ENCODE measurements at regions not wholly inside any gene's neighbourhood (a gene's known extent, or its start where the extent isn't known, plus 50 kb on each side); places are given as distances from the start of the nearest gene placed in this dataset.

- H3K27me3 ChIP-seq (replicated peaks in 1 of 4; ENCODE audit: control insufficient read depth in 3 of 4, extremely low read depth in 1 of 4, insufficient read depth in 3 of 4, low read length in 3 of 4) = no peaks in the 10 kb centered on the region; a peak in 2 of 7 replicates
- POLR2A ChIA-PET (ENCODE audit: partially characterized antibody) = no interaction called here
- WGBS, 2 experiments (ENCODE audit: extremely low coverage in 1 of 2, insufficient coverage in 1 of 2, insufficient read length in 1 of 2, insufficient replicate concordance in 2 of 2, low coverage in 1 of 2, low lambda C conversion rate in 2 of 2, missing lambda C conversion rate in 1 of 2) = 90% methylated on average over 12 of the region's 14 CpGs; no CpG with 5 or more reads in 1 of the 2 experiments
- no peak for TF ChIP-seq BACH1 (IDR thresholded peaks at IDR 0.05; ENCODE audit: low read length)
Measured at GRCh38 chr5:2205185-2205585, 322.5 kb upstream of the IRX4 start.

More at GRCh38 chr5:2205185-2205585, 322.5 kb upstream of the IRX4 start:
- no peak overlapping the region for H3K14ac ChIP-seq (ENCODE audit: insufficient read length)
- H3K36me3 ChIP-seq (ENCODE audit: control insufficient read depth in 2 of 4, insufficient read depth in 4 of 4, low read length in 3 of 4) = no peaks in the 10 kb centered on the region
- H3K4ac ChIP-seq (replicated peaks; ENCODE audit: insufficient read length, low read depth, low read length) = no peak overlapping the region
- H3K4me1 ChIP-seq (replicated peaks in 1 of 4; ENCODE audit: control insufficient read depth in 3 of 4, insufficient read depth in 4 of 4, low read length in 3 of 4) = peaks cover 0 to 6% (median 4%) of the 10 kb centered on the region in 4 experiments; a peak in 4 of 7 replicates
- H4K8ac ChIP-seq (ENCODE audit: extremely low read depth, insufficient read depth, low read length) = peak overlapping the region; percentile 75
- H2BK5ac ChIP-seq (ENCODE audit: low read depth, low read length) = no peak overlapping the region
- no peak overlapping the region for H3K9ac ChIP-seq (replicated peaks in 1 of 4; ENCODE audit: extremely low read depth in 1 of 4, low read depth in 3 of 4, low read length in 3 of 4)
- H2BK12ac ChIP-seq (ENCODE audit: low read depth, low read length) = no peak overlapping the region
- no peaks in the 10 kb centered on the region for H3K79me2 ChIP-seq (ENCODE audit: control insufficient read depth in 1 of 2, insufficient read depth in 2 of 2, low read length in 2 of 2)
- H2BK120ac ChIP-seq (replicated peaks; ENCODE audit: low read depth, low read length) = no peak overlapping the region
- H2BK15ac ChIP-seq (ENCODE audit: low read length) = no peak overlapping the region
- H4K20me1 ChIP-seq (replicated peaks in 1 of 2; ENCODE audit: control insufficient read depth in 1 of 2, insufficient read depth in 2 of 2, low read length in 2 of 2) = no peaks in the 10 kb centered on the region
- H3K23ac ChIP-seq (ENCODE audit: insufficient read length) = no peak overlapping the region
- H3K79me1 ChIP-seq (ENCODE audit: low read depth, low read length) = no peaks in the 10 kb centered on the region
- H2BK20ac ChIP-seq (ENCODE audit: low read length) = no peak overlapping the region
- FAIRE-seq = no peak
- no peaks in the 10 kb centered on the region for H3K9me3 ChIP-seq (ENCODE audit: insufficient read depth in 2 of 2, low read depth in 1 of 2, low read length in 1 of 2)
- H3K23me2 ChIP-seq (ENCODE audit: low read depth, low read length) = no peaks in the 10 kb centered on the region
- H2AFZ ChIP-seq (ENCODE audit: low read length) = no peak overlapping the region
- H4K5ac ChIP-seq (ENCODE audit: insufficient read length, low read depth, low read length) = no peak overlapping the region
- H3K18ac ChIP-seq (ENCODE audit: extremely low read depth, low read length) = no peak overlapping the region
- peak overlapping the region; percentile 79 for H4K91ac ChIP-seq (replicated peaks; ENCODE audit: insufficient read length, low read length)
- H3K4me2 ChIP-seq (ENCODE audit: insufficient read depth in 1 of 2, low read depth in 2 of 2, low read length in 2 of 2) = no peak overlapping the region
- CTCF ChIA-PET (ENCODE audit: partially characterized antibody) = no interaction called here
- H3K56ac ChIP-seq (replicated peaks; ENCODE audit: insufficient read length, low read depth, low read length) = no peak overlapping the region
- DNase-seq (ENCODE audit: low read depth in 1 of 2, low spot score in 2 of 2) = no peak
- 0 out of 2 replicates have a peak overlapping the region, but pooled peaks have one; percentile 24 for H2AK5ac ChIP-seq (ENCODE audit: low read depth, low read length)
- H3K4me3 ChIP-seq (ENCODE audit: extremely low read depth in 1 of 4, insufficient read depth in 2 of 4, low read depth in 3 of 4, low read length in 4 of 4) = no peak overlapping the region
- no peak overlapping the region for H3K27ac ChIP-seq (ENCODE audit: low read depth, low read length)

All from H1 (cell line).